Gastroesophageal sphincter (tissue), 3 donors: ENCODE measurements at regions not wholly inside any gene's neighbourhood (a gene's known extent, or its start where the extent isn't known, plus 50 kb on each side); places are given as distances from the start of the nearest gene placed in this dataset.

ENCODE experiments used
- EP300 ChIP-seq: sonication (generic); formaldehyde crosslinking; IDR thresholded peaks from one replicate; pipeline ENCODE4 v1.6.1; 2017; ENCODE audit warnings: antibody characterized with exemption, mild to moderate bottlenecking
- POLR2A ChIP-seq, 2 donors: fragments of 450-650 bp; IDR thresholded peaks; one replicate each; pipeline ENCODE4 v1.6.1; 2017; ENCODE audit warnings: antibody characterized with exemption in 2 of 2, mild to moderate bottlenecking in 2 of 2, moderate library complexity in 1 of 2
- POLR2AphosphoS5 ChIP-seq: sonication (generic); formaldehyde crosslinking; IDR thresholded peaks from one replicate; pipeline ENCODE4 v1.6.1; 2017; ENCODE audit warnings: antibody characterized with exemption
- TF ChIP-seq, protein P1 (sequence below), 4 experiments: fragments of 200-600 bp in 2 of 4; fragments of 450-650 bp in 2 of 4; sonication (generic) in 1 of 4; IDR thresholded peaks; one replicate each; pipeline ENCODE4 v1.5.1; 2017 to 2019; ENCODE audit warnings: antibody characterized with exemption in 4 of 4, mild to moderate bottlenecking in 2 of 4, moderate library complexity in 2 of 4

- TF ChIP-seq EP300: no peak
- TF ChIP-seq, protein P1, sequence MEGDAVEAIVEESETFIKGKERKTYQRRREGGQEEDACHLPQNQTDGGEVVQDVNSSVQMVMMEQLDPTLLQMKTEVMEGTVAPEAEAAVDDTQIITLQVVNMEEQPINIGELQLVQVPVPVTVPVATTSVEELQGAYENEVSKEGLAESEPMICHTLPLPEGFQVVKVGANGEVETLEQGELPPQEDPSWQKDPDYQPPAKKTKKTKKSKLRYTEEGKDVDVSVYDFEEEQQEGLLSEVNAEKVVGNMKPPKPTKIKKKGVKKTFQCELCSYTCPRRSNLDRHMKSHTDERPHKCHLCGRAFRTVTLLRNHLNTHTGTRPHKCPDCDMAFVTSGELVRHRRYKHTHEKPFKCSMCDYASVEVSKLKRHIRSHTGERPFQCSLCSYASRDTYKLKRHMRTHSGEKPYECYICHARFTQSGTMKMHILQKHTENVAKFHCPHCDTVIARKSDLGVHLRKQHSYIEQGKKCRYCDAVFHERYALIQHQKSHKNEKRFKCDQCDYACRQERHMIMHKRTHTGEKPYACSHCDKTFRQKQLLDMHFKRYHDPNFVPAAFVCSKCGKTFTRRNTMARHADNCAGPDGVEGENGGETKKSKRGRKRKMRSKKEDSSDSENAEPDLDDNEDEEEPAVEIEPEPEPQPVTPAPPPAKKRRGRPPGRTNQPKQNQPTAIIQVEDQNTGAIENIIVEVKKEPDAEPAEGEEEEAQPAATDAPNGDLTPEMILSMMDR (IDR thresholded peaks at IDR 0.05): no peak
- TF ChIP-seq POLR2A (IDR thresholded peaks at IDR 0.05): no peak
- TF ChIP-seq POLR2AphosphoS5: no peak
Observed at GRCh38 chr12:88327276-88327675, 185.2 kb downstream of the TMTC3 start.
